GM19452 (cell line): ENCODE measurements at regions not wholly inside any gene's neighbourhood (a gene's known extent, or its start where the extent isn't known, plus 50 kb on each side); places are given as distances from the start of the nearest gene placed in this dataset.

Experiments
- ATAC-seq: cut with Tn5 transposase; IDR thresholded peaks from one replicate; pipeline ENCODE4 v1.9.1; 2021; ENCODE audit not compliant: unreplicated experiment

GRCh38 chr13:91185294-91185863 lies 162.1 kb upstream of the MIR17HG start:
- no peak for ATAC-seq

DNA sequence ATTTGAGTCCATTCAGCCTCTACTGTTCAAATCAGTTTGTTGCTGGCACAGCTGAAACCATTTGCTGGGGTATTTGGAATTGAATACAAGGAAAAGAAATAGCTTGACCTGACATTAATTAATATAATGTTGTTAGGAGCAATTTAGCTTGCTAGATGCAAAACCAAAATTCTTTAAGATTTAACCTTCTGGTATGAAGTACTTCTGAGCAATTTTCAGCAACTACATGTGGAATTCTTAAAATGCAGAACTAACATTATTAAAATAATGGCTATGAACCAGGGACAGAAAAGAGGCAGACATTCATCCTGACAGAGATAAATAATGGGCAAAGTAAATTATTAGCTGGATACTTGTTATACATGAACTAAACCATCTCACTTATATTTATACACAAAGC lies 160.0 kb upstream of the MIR17HG start:
- ATAC-seq = no peak

- ATAC-seq = no peak
Observed at GRCh38 chr13:91189506-91189905, 158.0 kb upstream of the MIR17HG start.

- no peak for ATAC-seq
Observed at GRCh38 chr13:91193358-91193757, 154.1 kb upstream of the MIR17HG start.

DNA sequence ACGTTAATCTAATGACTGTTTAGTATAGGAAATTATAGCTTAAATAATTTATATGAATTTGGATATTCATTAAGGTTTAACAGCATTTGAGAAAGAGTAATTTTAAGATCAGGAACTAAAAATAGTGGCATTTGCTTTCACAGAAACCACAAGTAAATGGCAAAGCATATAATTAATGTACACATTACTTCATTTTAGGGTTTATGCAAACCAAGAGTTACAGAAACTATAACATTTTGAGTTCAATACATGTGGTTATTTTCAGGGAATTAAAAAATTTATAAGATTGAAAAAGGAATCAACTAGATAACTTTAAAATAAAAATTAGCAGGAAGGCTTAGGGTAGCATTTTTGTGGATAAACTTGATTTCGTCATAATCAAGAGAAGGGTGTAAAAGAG lies 151.7 kb upstream of the MIR17HG start:
- ATAC-seq = no peak

DNA sequence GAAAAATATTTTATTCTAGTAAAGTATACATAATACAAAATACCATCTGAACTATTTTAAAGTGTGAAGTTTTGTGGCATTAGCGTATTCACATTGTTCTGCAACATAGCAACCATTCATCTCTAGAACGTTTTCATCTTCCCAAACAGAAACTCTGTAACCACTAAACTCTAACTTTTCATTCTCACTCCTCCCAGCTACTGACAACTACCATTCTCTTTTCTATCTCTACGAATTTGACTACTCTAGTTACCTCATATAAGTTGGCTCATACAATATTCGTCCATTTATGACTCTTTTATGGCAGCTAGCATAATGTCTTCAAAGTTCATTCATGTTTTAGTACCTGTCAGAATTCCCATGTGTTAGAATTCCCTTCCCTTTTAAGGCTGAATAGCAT lies 150.5 kb upstream of the MIR17HG start:
- no peak for ATAC-seq

GRCh38 chr13:91199866-91200265 lies 147.6 kb upstream of the MIR17HG start:
- ATAC-seq = no peak

GRCh38 chr13:91200486-91200885 lies 147.0 kb upstream of the MIR17HG start:
- no peak for ATAC-seq

- no peak for ATAC-seq
Observed at GRCh38 chr13:91203430-91203829, 144.1 kb upstream of the MIR17HG start.

GRCh38 chr13:91207261-91207660 lies 140.2 kb upstream of the MIR17HG start:
- ATAC-seq = no peak

- no peak for ATAC-seq
Observed at GRCh38 chr13:91211510-91211909, 136.0 kb upstream of the MIR17HG start.

DNA sequence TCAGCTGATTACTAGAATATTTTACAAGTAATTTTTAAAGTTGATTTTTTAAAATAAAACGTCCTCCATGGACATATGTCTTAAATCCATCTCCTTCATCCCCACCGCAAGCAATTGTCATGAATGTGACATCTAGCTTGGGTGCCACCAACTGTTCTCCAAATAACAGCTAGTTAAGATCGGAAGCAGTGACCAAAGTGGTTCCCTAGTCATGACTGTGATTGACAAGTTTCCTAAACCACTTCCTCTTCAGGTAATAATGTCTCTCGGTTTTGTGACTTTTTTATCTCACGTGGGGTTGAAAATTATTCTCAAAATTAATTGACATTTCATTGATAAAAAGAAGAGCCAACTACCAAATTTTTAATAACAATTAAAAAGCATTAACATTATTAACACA lies 135.3 kb upstream of the MIR17HG start:
- no peak for ATAC-seq

GRCh38 chr13:91214031-91214430 lies 133.5 kb upstream of the MIR17HG start:
- ATAC-seq = no peak

DNA sequence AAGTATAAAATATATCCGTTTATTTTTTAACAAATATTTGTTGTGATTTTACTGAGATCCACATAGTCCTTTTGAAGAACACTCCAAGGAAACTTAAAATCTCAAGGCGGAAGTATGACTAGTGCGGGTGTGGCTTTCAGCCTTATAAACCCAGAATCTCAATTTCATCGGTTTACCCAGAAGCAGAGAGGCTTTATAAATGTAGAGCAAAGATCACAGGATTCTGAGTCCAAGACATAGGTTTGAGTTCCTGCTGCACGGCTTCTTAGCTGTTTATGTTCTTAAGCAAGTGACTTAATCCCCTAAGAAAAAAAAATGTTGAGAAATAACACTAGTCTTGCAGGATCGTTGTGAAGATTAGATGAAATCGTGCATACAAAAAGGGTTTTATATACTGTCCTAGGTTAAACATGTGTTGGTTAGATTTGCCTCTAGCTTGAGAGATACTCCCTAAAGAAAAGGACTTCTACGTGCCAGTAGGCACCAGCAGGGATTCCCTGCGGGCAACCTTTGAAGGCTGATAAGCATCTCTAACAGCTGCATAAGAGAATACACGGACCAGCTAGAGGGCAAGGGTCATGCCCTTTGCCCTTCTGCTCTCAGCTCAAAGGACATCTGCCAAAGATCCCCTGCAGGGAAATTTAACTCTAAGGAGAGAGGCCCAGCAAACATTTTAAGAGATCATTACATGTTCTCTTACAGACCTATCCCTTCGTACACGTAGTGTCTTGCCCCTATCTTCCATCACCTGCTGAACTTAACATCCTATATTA lies 130.4 kb upstream of the MIR17HG start:
- ATAC-seq = no peak

DNA sequence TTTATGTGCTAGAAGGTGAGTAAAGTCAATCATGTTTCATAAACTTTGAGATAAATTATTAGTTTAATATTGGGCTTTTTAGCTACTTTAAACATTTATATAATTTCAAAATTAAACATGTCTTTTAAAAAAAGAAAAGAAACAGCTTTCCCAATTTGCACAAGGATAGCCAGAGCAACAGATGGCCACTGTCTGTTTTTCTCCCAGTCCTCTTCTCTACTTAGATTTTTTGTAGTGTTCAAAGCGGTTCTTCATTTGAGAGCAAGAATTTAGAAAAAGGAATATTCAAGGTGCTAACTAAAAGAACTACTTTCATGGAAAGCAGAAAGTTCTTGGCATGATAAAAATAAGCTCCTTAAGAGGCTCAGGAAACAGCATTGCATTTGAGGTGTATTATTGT lies 128.3 kb upstream of the MIR17HG start:
- ATAC-seq = no peak

GRCh38 chr13:91220872-91221271 lies 126.6 kb upstream of the MIR17HG start:
- ATAC-seq = no peak

DNA sequence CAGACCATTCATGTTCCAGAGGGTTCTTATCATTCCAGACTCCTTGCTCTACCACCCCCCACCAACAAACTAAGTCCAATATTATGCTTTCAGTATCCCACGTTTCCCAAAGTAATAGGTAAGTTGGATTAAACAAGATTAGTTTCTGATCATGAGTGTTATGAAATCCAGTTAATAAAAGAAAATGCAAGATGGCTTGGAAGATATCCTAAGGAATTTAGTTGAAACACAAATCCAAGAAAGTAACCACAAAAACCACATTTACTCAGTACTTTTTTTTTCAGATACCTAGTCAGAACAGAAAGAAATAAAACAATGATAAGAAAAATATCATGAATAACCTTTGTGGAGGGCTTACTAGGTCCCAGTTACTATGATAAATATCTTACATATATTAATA lies 119.4 kb upstream of the MIR17HG start:
- ATAC-seq = no peak

GRCh38 chr13:91228940-91229339 lies 118.5 kb upstream of the MIR17HG start:
- ATAC-seq = no peak

GRCh38 chr13:91232716-91233115 lies 114.8 kb upstream of the MIR17HG start:
- no peak for ATAC-seq

- no peak for ATAC-seq
Observed at GRCh38 chr13:91233291-91233690, 114.2 kb upstream of the MIR17HG start.

DNA sequence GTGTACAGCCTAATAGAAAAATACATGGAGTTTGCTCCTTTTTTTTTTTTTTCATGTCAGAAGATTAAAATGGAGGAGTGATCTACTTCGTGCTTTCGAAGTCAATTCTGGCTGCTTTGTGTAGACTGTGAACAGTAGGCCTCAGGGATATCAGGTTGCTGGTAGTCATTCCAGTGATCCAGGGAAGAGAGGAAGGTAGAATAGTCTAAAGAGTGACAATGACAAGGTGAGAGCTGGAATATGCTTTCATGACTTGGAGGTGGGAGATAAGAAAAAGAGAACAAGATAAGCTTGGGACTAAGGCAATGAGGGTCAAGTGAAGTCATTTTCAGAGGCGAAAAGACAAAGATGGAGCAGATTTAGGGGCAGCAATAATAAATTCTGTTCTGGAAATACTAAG lies 111.3 kb upstream of the MIR17HG start:
- no peak for ATAC-seq

- no peak for ATAC-seq
Observed at GRCh38 chr13:91236921-91237320, 110.6 kb upstream of the MIR17HG start.

DNA sequence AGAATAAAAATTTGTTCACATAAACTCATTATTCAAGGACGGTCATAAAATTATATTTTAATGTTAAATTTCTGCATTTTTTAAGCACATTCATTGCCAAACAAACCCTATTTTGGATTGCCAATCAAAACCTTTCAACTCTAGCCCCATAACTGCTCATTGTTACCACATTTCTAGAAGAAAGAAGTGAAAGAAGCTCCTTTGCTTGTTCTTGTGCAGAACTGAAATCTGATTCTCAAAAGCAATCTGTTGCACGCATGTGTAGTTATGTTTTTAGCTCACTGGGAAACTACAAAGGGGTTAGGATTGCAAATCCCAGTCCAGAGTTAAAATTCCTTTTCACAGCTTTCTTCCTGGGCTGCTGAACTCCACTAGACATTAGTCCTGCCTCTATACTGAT lies 109.5 kb upstream of the MIR17HG start:
- no peak for ATAC-seq
